ENCODE measurements at regions not wholly inside any gene's neighbourhood (a gene's known extent, or its start where the extent isn't known, plus 50 kb on each side); places are given as distances from the start of the nearest gene placed in this dataset.

DNA sequence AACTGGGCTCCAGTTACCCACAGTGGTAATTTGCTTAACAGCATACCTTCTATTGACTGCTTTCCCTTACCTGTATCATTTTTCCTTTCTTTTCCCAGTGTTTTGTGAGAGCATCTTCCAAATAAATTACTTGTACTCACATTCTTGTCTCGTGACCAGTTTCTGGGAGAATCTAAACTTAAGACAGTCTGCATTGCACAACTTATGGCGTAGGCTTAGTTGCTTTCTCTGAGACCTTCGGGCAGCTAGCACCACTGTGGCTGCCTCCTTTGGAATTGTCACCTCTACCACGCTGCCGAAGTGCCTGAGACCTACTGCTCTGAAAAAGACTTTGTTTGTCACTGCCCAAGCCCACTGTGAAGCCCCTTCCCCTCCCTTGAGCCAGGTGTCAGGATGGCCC, 188.1 kb upstream of the BMP2 start (continued):
- TF ChIP-seq, protein P1, sequence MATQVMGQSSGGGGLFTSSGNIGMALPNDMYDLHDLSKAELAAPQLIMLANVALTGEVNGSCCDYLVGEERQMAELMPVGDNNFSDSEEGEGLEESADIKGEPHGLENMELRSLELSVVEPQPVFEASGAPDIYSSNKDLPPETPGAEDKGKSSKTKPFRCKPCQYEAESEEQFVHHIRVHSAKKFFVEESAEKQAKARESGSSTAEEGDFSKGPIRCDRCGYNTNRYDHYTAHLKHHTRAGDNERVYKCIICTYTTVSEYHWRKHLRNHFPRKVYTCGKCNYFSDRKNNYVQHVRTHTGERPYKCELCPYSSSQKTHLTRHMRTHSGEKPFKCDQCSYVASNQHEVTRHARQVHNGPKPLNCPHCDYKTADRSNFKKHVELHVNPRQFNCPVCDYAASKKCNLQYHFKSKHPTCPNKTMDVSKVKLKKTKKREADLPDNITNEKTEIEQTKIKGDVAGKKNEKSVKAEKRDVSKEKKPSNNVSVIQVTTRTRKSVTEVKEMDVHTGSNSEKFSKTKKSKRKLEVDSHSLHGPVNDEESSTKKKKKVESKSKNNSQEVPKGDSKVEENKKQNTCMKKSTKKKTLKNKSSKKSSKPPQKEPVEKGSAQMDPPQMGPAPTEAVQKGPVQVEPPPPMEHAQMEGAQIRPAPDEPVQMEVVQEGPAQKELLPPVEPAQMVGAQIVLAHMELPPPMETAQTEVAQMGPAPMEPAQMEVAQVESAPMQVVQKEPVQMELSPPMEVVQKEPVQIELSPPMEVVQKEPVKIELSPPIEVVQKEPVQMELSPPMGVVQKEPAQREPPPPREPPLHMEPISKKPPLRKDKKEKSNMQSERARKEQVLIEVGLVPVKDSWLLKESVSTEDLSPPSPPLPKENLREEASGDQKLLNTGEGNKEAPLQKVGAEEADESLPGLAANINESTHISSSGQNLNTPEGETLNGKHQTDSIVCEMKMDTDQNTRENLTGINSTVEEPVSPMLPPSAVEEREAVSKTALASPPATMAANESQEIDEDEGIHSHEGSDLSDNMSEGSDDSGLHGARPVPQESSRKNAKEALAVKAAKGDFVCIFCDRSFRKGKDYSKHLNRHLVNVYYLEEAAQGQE (IDR thresholded peaks at IDR 0.05; ENCODE audit: low read depth, low read length), result no peak

DNA sequence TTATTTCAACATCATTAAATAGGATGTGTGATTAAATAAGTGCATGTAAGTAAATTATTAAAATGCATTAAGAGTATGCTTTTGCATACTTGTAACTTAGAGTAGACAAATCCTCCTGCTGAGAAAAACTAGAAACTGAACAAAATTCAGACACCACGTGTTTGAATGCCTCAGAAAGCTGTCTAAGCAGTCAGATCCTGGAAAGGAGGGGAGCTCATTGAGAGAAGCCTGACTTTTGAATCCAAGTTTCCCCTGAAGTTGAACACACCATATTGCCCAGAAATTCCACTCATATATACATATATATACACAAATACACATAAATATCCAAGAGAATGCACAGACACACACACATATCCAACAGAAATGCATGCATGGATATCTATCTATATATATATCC, 190.0 kb upstream of the BMP2 start:
- H2AFZ ChIP-seq (ENCODE audit: low read depth), result no peak overlapping the region
- no peak overlapping the region for H3K9ac ChIP-seq
- POLR2A ChIA-PET, result no interaction called here
- no peaks in the 10 kb centered on the region for H3K27me3 ChIP-seq (ENCODE audit: insufficient read depth)
- WGBS (ENCODE audit: low lambda C conversion rate), result 11% methylated on average over 1 of the region's 1 CpG
- DNase-seq, result no peak
- no peaks in the 10 kb centered on the region for H3K9me2 ChIP-seq
- no peak overlapping the region for H3K4me3 ChIP-seq (ENCODE audit: low read depth in 2 of 2, low read length in 1 of 2)
- no peak overlapping the region for H3K27ac ChIP-seq (ENCODE audit: low read depth in 2 of 2, low read length in 1 of 2)
- no peaks in the 10 kb centered on the region for H3K4me1 ChIP-seq (ENCODE audit: control insufficient read depth in 1 of 2, insufficient read depth in 2 of 2, low read depth in 1 of 2, low read length in 1 of 2)
- no peaks in the 10 kb centered on the region for H3K36me3 ChIP-seq (replicated peaks in 1 of 2; ENCODE audit: control insufficient read depth in 1 of 2, insufficient read depth in 2 of 2, low read length in 1 of 2)
- no peaks in the 10 kb centered on the region for H3K79me2 ChIP-seq (ENCODE audit: insufficient read depth)
- no peak for TF ChIP-seq POLR2AphosphoS5 (IDR thresholded peaks at IDR 0.05; ENCODE audit: low read depth, low read length)
- TF ChIP-seq RXRA (IDR thresholded peaks at IDR 0.05; ENCODE audit: borderline replicate concordance, low read depth), result no peak
- no peak for TF ChIP-seq RCOR1 (IDR thresholded peaks at IDR 0.05; ENCODE audit: low read length)
- no peak for TF ChIP-seq TCF12 (IDR thresholded peaks at IDR 0.05)
- TF ChIP-seq, protein P2, sequence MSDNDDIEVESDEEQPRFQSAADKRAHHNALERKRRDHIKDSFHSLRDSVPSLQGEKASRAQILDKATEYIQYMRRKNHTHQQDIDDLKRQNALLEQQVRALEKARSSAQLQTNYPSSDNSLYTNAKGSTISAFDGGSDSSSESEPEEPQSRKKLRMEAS (IDR thresholded peaks at IDR 0.05; ENCODE audit: low read depth), result no peak
- TF ChIP-seq, protein P3, sequence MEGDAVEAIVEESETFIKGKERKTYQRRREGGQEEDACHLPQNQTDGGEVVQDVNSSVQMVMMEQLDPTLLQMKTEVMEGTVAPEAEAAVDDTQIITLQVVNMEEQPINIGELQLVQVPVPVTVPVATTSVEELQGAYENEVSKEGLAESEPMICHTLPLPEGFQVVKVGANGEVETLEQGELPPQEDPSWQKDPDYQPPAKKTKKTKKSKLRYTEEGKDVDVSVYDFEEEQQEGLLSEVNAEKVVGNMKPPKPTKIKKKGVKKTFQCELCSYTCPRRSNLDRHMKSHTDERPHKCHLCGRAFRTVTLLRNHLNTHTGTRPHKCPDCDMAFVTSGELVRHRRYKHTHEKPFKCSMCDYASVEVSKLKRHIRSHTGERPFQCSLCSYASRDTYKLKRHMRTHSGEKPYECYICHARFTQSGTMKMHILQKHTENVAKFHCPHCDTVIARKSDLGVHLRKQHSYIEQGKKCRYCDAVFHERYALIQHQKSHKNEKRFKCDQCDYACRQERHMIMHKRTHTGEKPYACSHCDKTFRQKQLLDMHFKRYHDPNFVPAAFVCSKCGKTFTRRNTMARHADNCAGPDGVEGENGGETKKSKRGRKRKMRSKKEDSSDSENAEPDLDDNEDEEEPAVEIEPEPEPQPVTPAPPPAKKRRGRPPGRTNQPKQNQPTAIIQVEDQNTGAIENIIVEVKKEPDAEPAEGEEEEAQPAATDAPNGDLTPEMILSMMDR (IDR thresholded peaks at IDR 0.05), result no peak
- no peak for TF ChIP-seq GATA2 (CRISPR knock-in tag; IDR thresholded peaks at IDR 0.05)
- no peak for TF ChIP-seq RFX5 (IDR thresholded peaks at IDR 0.05; ENCODE audit: low read length)
- H4K20me1 ChIP-seq (ENCODE audit: insufficient read depth), result no peaks in the 10 kb centered on the region
- H3F3A ChIP-seq (replicated peaks; ENCODE audit: insufficient read depth), result no peaks in the 10 kb centered on the region
- H3K4me2 ChIP-seq, result no peak overlapping the region
- CTCF ChIA-PET, result no interaction called here
- H3K9me3 ChIP-seq, result no peaks in the 10 kb centered on the region; the same call in 1 of the 2 replicates

DNA sequence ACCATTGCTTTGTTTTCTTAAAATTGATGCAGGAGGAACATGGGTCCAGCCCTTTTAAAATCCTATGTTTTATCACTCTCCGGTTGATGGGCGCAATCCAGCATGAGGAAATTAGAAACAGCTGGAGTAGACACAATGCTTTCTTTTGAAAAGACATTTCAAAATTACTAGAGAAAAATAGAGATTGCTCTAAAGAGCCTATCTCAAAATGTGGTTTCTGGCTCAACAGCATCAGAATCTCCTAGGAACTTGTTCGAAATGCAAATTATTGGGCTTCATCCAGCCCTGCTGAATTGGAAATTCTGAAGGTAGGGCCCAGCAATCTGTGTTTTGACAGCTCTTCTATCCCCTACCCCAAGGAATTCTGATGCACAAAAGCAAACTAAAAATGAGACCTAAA, 190.8 kb upstream of the BMP2 start:
- no peaks in the 10 kb centered on the region for H4K20me1 ChIP-seq (ENCODE audit: insufficient read depth)
- no peaks in the 10 kb centered on the region for H3K27me3 ChIP-seq (ENCODE audit: insufficient read depth)
- H3K9me2 ChIP-seq, result no peaks in the 10 kb centered on the region
- no peaks in the 10 kb centered on the region for H3K36me3 ChIP-seq (replicated peaks in 1 of 2; ENCODE audit: control insufficient read depth in 1 of 2, insufficient read depth in 2 of 2, low read length in 1 of 2)
- H3K9me3 ChIP-seq, result no peaks in the 10 kb centered on the region; the same call in 1 of the 2 replicates
- TF ChIP-seq MEF2A (IDR thresholded peaks at IDR 0.05; ENCODE audit: borderline replicate concordance, low read depth), result no peak
- TF ChIP-seq CHD2 (IDR thresholded peaks at IDR 0.05; ENCODE audit: low read length, partially characterized antibody), result no peak
- no peak for TF ChIP-seq RXRA (IDR thresholded peaks at IDR 0.05; ENCODE audit: borderline replicate concordance, low read depth)
- TF ChIP-seq, protein P4, sequence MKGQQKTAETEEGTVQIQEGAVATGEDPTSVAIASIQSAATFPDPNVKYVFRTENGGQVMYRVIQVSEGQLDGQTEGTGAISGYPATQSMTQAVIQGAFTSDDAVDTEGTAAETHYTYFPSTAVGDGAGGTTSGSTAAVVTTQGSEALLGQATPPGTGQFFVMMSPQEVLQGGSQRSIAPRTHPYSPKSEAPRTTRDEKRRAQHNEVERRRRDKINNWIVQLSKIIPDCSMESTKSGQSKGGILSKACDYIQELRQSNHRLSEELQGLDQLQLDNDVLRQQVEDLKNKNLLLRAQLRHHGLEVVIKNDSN (IDR thresholded peaks at IDR 0.05; ENCODE audit: borderline replicate concordance, low read depth), result no peak
- no peak for TF ChIP-seq FOXJ3 (CRISPR knock-in tag; IDR thresholded peaks at IDR 0.05)
- TF ChIP-seq RFX5 (IDR thresholded peaks at IDR 0.05; ENCODE audit: low read length), result no peak
- TF ChIP-seq ELF1 (IDR thresholded peaks at IDR 0.05), result no peak
- no peak for TF ChIP-seq POLR2AphosphoS5 (IDR thresholded peaks at IDR 0.05; ENCODE audit: low read depth, low read length)
- TF ChIP-seq SIN3A (IDR thresholded peaks at IDR 0.05; ENCODE audit: borderline replicate concordance, low read depth, low read length), result no peak
- TF ChIP-seq GATA2 (CRISPR knock-in tag; IDR thresholded peaks at IDR 0.05), result no peak
- no peak for TF ChIP-seq NFIC (IDR thresholded peaks at IDR 0.05; ENCODE audit: borderline replicate concordance)
- TF ChIP-seq RCOR1 (IDR thresholded peaks at IDR 0.05; ENCODE audit: low read length), result no peak
- no peak for TF ChIP-seq YY1 (IDR thresholded peaks at IDR 0.05; ENCODE audit: low read depth)
- H3K9ac ChIP-seq, result no peak overlapping the region
- ChIA-PET POLR2A (no interaction called here), CTCF (interaction anchor here (0.6 kb wide), 1 partner anchor 180 kb away, joined by 3 read pairs; no protein-coding TSS in a partner anchor)
- no peaks in the 10 kb centered on the region for H3K79me2 ChIP-seq (ENCODE audit: insufficient read depth)
- no peak overlapping the region for H3K4me3 ChIP-seq (ENCODE audit: low read depth in 2 of 2, low read length in 1 of 2)
- no peak overlapping the region for H3K4me2 ChIP-seq
- no peak overlapping the region for H2AFZ ChIP-seq (ENCODE audit: low read depth)
- no peak overlapping the region for H3K27ac ChIP-seq (ENCODE audit: low read depth in 2 of 2, low read length in 1 of 2)
- no peaks in the 10 kb centered on the region for H3F3A ChIP-seq (replicated peaks; ENCODE audit: insufficient read depth)
- DNase-seq, result no peak
- 45% methylated on average over 3 of the region's 3 CpGs for WGBS (ENCODE audit: low lambda C conversion rate)
- H3K4me1 ChIP-seq (ENCODE audit: control insufficient read depth in 1 of 2, insufficient read depth in 2 of 2, low read depth in 1 of 2, low read length in 1 of 2), result no peaks in the 10 kb centered on the region

Data from SK-N-SH (cell line).